ENCODE measurements at regions not wholly inside any gene's neighbourhood (a gene's known extent, or its start where the extent isn't known, plus 50 kb on each side); places are given as distances from the start of the nearest gene placed in this dataset.

DNA sequence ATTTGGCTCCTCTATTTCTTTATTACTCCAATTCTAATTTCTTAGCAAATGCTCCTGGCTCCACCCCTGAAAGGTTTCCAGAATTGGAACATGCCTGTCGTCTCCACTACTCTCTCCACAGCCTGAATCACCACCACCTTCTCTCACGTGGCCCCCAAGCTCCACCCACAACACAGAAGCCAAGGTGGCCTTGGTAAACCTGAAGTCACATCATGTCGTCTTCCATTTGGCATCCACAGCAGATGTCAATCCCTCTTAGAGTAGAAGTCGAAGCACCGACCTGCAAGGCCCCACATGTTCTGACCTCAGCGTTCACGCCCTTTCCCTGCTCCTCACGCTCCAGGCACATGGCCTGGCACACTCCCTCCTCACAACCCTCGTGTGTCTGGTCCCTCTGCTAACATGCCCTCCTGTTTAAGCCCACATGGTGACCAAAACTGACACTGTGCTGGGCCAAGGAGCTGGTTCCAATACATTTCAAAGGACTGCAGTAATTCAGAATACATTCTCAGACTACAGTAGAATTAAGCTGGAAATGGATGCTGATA, 56.3 kb upstream of the GPC1 start:
- TF ChIP-seq, protein P1, sequence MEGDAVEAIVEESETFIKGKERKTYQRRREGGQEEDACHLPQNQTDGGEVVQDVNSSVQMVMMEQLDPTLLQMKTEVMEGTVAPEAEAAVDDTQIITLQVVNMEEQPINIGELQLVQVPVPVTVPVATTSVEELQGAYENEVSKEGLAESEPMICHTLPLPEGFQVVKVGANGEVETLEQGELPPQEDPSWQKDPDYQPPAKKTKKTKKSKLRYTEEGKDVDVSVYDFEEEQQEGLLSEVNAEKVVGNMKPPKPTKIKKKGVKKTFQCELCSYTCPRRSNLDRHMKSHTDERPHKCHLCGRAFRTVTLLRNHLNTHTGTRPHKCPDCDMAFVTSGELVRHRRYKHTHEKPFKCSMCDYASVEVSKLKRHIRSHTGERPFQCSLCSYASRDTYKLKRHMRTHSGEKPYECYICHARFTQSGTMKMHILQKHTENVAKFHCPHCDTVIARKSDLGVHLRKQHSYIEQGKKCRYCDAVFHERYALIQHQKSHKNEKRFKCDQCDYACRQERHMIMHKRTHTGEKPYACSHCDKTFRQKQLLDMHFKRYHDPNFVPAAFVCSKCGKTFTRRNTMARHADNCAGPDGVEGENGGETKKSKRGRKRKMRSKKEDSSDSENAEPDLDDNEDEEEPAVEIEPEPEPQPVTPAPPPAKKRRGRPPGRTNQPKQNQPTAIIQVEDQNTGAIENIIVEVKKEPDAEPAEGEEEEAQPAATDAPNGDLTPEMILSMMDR (conservative IDR thresholded peaks at IDR 0.05; ENCODE audit: low read depth, low read length), result no peak
- TF ChIP-seq EZH2 (IDR thresholded peaks at IDR 0.05; ENCODE audit: low read length, unreplicated experiment), result no peak
